ENCODE measurements at regions not wholly inside any gene's neighbourhood (a gene's known extent, or its start where the extent isn't known, plus 50 kb on each side); places are given as distances from the start of the nearest gene placed in this dataset.

- no peak for TF ChIP-seq CTCF (IDR thresholded peaks at IDR 0.05; ENCODE audit: insufficient read depth, low read length, poor library complexity, severe bottlenecking)
- no peak for TF ChIP-seq EZH2phosphoT487 (conservative IDR thresholded peaks at IDR 0.05; ENCODE audit: low read length)
Measured at GRCh38 chr5:135127439-135128240, 93.6 kb upstream of the PITX1 start.

All from SU-DHL-6 (cell line).